DOHH2 (cell line): ENCODE measurements at regions not wholly inside any gene's neighbourhood (a gene's known extent, or its start where the extent isn't known, plus 50 kb on each side); places are given as distances from the start of the nearest gene placed in this dataset.

Experiments
- EZH2phosphoT487 ChIP-seq: fragments of 200-600 bp; sonication (generic); IDR thresholded peaks from 2 replicates; pipeline ENCODE4 v1.6.1; 2017; ENCODE audit warnings: borderline replicate concordance, mild to moderate bottlenecking, antibody characterized with exemption, low read length, moderate library complexity, mixed read lengths
- TF ChIP-seq, protein P1 (sequence below): fragments of 200-600 bp; sonication (generic); IDR thresholded peaks from one replicate; pipeline ENCODE4 v1.5.1; 2014; ENCODE audit warnings: antibody characterized with exemption, mild to moderate bottlenecking, low read depth, low read length; ENCODE audit not compliant: poor library complexity, severe bottlenecking

DNA sequence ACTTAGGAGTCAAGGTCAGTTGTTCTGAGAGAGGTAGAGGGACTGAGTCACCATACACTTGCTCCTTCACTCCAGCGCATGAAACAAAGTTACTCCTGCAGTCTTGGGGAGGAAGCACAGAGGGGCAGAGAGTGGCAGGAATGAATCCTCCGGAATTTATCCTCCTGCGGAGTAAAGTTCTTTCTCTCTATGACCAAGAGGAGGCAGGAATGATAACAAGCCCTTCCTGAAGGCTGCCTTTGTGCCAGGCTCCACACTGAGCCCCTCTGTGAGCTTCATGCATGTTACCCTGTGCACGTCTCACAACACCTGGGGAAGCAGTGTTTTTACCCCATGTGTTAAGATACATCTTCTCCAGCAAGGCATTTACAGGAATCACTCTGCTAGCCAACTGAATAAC is 458.4 kb downstream of the KLF12 start:
- TF ChIP-seq, protein P1, sequence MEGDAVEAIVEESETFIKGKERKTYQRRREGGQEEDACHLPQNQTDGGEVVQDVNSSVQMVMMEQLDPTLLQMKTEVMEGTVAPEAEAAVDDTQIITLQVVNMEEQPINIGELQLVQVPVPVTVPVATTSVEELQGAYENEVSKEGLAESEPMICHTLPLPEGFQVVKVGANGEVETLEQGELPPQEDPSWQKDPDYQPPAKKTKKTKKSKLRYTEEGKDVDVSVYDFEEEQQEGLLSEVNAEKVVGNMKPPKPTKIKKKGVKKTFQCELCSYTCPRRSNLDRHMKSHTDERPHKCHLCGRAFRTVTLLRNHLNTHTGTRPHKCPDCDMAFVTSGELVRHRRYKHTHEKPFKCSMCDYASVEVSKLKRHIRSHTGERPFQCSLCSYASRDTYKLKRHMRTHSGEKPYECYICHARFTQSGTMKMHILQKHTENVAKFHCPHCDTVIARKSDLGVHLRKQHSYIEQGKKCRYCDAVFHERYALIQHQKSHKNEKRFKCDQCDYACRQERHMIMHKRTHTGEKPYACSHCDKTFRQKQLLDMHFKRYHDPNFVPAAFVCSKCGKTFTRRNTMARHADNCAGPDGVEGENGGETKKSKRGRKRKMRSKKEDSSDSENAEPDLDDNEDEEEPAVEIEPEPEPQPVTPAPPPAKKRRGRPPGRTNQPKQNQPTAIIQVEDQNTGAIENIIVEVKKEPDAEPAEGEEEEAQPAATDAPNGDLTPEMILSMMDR: no peak
- TF ChIP-seq EZH2phosphoT487: no peak
